GM13976 (cell line): ENCODE measurements at regions not wholly inside any gene's neighbourhood (a gene's known extent, or its start where the extent isn't known, plus 50 kb on each side); places are given as distances from the start of the nearest gene placed in this dataset.

Source experiments
- DNase-seq: peaks from one replicate; pipeline ENCODE4 v3.0.0; 2012; ENCODE audit warnings: low spot score
- in situ Hi-C: fragments of 300-500 bp; cut with MboI; formaldehyde crosslinking; loops from one replicate; pipeline ENCODE4 v1.12.0; 2022; ENCODE audit warnings: low sequenced_read_pairs, mixed read lengths, inconsistent platforms; ENCODE audit not compliant: unreplicated experiment
- TF ChIP-seq, protein P1 (sequence below): IDR thresholded peaks from 2 replicates; pipeline ENCODE4 v1.5.1; 2012; ENCODE audit warnings: borderline replicate concordance, mild to moderate bottlenecking; ENCODE audit not compliant: insufficient read depth; ENCODE audit errors: extremely low read depth, missing control alignments, control extremely low read depth

DNA sequence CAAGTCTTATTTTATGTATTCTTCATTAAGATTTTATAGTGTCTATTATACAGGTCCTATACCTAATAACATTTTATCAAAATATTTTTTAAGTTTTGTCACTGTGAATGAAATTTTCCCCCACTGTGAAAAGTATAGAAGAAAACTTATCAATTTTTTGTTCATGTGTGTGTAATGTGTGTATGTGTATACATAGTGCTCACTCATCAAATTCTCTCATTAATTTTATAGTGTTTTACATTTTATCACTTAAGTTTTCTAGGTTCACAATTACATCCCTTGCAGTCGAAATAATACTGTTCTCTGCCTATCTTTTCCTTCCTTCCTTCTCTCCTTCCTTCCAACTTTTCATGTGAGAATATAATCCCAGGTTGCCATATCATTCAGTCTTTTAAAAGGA is 93.2 kb upstream of the FBXO11 start:
- in situ Hi-C loops, result no loop called here
- DNase-seq, result no peak
- TF ChIP-seq, protein P1, sequence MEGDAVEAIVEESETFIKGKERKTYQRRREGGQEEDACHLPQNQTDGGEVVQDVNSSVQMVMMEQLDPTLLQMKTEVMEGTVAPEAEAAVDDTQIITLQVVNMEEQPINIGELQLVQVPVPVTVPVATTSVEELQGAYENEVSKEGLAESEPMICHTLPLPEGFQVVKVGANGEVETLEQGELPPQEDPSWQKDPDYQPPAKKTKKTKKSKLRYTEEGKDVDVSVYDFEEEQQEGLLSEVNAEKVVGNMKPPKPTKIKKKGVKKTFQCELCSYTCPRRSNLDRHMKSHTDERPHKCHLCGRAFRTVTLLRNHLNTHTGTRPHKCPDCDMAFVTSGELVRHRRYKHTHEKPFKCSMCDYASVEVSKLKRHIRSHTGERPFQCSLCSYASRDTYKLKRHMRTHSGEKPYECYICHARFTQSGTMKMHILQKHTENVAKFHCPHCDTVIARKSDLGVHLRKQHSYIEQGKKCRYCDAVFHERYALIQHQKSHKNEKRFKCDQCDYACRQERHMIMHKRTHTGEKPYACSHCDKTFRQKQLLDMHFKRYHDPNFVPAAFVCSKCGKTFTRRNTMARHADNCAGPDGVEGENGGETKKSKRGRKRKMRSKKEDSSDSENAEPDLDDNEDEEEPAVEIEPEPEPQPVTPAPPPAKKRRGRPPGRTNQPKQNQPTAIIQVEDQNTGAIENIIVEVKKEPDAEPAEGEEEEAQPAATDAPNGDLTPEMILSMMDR, result no peak

DNA sequence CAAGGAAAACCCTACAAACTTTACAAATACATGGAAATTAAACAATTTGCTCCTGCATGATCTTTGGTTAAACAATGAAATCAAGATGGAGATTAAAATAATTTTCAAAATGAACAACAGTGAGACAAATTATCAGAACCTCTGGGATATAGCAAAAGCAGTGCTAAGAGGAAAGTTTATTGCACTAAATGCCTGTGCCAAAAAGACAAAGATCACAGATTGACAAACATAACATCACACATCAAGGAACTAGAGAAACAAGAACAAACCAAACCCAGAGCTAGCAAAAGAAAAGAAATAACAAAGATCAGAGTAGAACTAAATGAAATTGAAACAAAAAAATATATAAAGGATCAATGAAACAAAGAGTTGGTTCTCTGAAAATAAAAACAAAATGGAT is 95.2 kb upstream of the FBXO11 start:
- TF ChIP-seq, protein P1, result no peak
- DNase-seq, result no peak
- in situ Hi-C loops, result no loop called here

DNA sequence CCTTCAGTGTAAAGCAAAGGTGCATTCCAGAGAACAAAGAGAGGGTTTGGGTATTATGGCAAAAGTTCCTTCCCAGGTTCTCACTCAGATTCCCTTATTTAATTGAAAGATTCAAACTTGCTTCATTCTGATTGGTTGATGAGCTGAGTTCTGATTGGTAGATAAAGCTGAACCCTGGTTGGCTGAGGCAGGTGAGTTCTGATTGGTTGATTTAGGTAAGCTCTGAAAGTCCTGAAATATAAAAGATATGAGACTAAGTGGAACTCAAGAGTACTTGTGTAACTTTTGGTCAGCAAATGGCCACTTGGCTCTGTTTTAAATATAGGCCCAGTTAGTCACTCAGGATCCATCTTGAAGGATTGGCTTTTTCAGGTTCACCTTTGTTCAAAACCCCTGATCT is 99.8 kb upstream of the FBXO11 start:
- in situ Hi-C loops, result no loop called here
- TF ChIP-seq, protein P1, result no peak
- no peak for DNase-seq

GRCh38 chr2:48007699-48008268 is 101.5 kb upstream of the FBXO11 start:
- no peak for DNase-seq
- TF ChIP-seq, protein P1, result no peak
- in situ Hi-C loops, result no loop called here

GRCh38 chr2:48009256-48009655 is 103.0 kb upstream of the FBXO11 start:
- in situ Hi-C loops, result no loop called here
- no peak for DNase-seq
- TF ChIP-seq, protein P1, result no peak

DNA sequence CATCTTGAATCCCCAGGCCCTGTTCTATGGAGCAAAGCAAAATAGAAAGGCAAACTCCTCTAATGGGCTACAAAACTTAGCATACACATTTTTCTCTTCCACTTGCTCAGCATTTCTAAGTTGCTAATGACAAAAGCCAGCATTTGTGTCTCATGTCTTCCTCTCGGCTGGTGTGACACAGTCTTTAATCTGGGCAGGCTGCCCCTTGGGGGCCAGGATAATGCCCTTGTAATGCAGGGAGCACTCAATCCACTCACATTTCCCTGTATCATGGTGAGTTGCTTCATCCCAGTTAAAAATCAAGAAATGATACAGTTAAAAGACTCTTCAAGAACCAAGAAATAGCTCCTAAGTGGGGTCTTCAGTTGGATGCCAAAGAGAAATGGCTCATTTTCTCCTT is 109.1 kb upstream of the FBXO11 start:
- in situ Hi-C loops, result no loop called here
- no peak for DNase-seq
- TF ChIP-seq, protein P1, result no peak
